Neural progenitor cell (in vitro differentiated cells): ENCODE measurements at regions not wholly inside any gene's neighbourhood (a gene's known extent, or its start where the extent isn't known, plus 50 kb on each side); places are given as distances from the start of the nearest gene placed in this dataset.
"Not testable (repeated sequence)": the region's sequence is repeated elsewhere in the genome, so short reads cannot be mapped to it uniquely, and the experiment has no call there.

ENCODE experiments used
- DNase-seq: peaks from one replicate; pipeline ENCODE4 v3.0.0-alpha.2; 2016; ENCODE audit warnings: low spot score
- H2AFZ ChIP-seq: fragments of 200-600 bp; sonication (generic); replicated peaks from 2 replicates; pipeline ENCODE4 v1.6.1; 2016; ENCODE audit warnings: antibody characterized with exemption
- H3F3A ChIP-seq: fragments of 200-600 bp; sonication (generic); 2 replicates; pipeline ENCODE4 v1.6.1; 2016; ENCODE audit warnings: antibody characterized with exemption, low read depth
- H3K27ac ChIP-seq: fragments of 200-600 bp; sonication (generic); 2 replicates; pipeline ENCODE4 v1.5.1; 2016; ENCODE audit warnings: mild to moderate bottlenecking
- H3K27me3 ChIP-seq: fragments of 200-600 bp; sonication (generic); 2 replicates; pipeline ENCODE4 v1.6.1; 2016; ENCODE audit warnings: mild to moderate bottlenecking, moderate library complexity
- H3K36me3 ChIP-seq: fragments of 200-600 bp; sonication (generic); 2 replicates; pipeline ENCODE4 v1.5.1; 2016
- H3K4me1 ChIP-seq: fragments of 200-600 bp; sonication (generic); 2 replicates; pipeline ENCODE4 v1.6.1; 2016; ENCODE audit warnings: mixed run types
- H3K4me2 ChIP-seq: fragments of 200-600 bp; sonication (generic); 2 replicates; pipeline ENCODE4 v1.6.1; 2016
- H3K4me3 ChIP-seq: fragments of 200-600 bp; sonication (generic); 2 replicates; pipeline ENCODE4 v1.5.1; 2016
- H3K79me2 ChIP-seq: fragments of 200-600 bp; sonication (generic); 2 replicates; pipeline ENCODE4 v1.6.1; 2016; ENCODE audit warnings: low read depth
- H3K9ac ChIP-seq: fragments of 200-600 bp; sonication (generic); 2 replicates; pipeline ENCODE4 v1.6.1; 2016
- H3K9me3 ChIP-seq: fragments of 200-600 bp; sonication (generic); 2 replicates; pipeline ENCODE4 v1.5.1; 2016; ENCODE audit warnings: low read depth
- H4K20me1 ChIP-seq: fragments of 200-600 bp; sonication (generic); 2 replicates; pipeline ENCODE4 v1.6.1; 2016; ENCODE audit warnings: low read depth
- H3K27ac Mint-ChIP-seq: 3 replicates; pipeline ENCODE4 v1.8.0; 2021; ENCODE audit warnings: mixed read lengths
- H3K27me3 Mint-ChIP-seq: 2 replicates; pipeline ENCODE4 v1.8.0; 2022; ENCODE audit warnings: low read depth, mild to moderate bottlenecking, inconsistent platforms, moderate library complexity, mixed read lengths; ENCODE audit not compliant: insufficient read depth
- H3K36me3 Mint-ChIP-seq: 3 replicates; pipeline ENCODE4 v1.8.0; 2021; ENCODE audit warnings: mixed read lengths
- H3K4me1 Mint-ChIP-seq: 3 replicates; pipeline ENCODE4 v1.8.0; 2021; ENCODE audit warnings: mixed read lengths
- H3K4me3 Mint-ChIP-seq: 3 replicates; pipeline ENCODE4 v1.8.0; 2021; ENCODE audit warnings: mild to moderate bottlenecking, moderate library complexity, mixed read lengths
- H3K9me3 Mint-ChIP-seq: 3 replicates; pipeline ENCODE4 v1.8.0; 2020; ENCODE audit warnings: mixed read lengths
- EZH2 ChIP-seq: fragments of 200-600 bp; sonication (generic); IDR thresholded peaks from 2 replicates; pipeline ENCODE4 v1.6.1; 2017; ENCODE audit warnings: antibody characterized with exemption, mild to moderate bottlenecking, moderate library complexity
- EZH2phosphoT487 ChIP-seq: fragments of 200-600 bp; sonication (generic); IDR thresholded peaks from 2 replicates; pipeline ENCODE4 v1.6.1; 2017; ENCODE audit warnings: antibody characterized with exemption
- TF ChIP-seq, protein P1 (sequence below): fragments of 200-600 bp; sonication (generic); IDR thresholded peaks from 2 replicates; pipeline ENCODE4 v1.5.1; 2017; ENCODE audit warnings: antibody characterized with exemption, mild to moderate bottlenecking

DNA sequence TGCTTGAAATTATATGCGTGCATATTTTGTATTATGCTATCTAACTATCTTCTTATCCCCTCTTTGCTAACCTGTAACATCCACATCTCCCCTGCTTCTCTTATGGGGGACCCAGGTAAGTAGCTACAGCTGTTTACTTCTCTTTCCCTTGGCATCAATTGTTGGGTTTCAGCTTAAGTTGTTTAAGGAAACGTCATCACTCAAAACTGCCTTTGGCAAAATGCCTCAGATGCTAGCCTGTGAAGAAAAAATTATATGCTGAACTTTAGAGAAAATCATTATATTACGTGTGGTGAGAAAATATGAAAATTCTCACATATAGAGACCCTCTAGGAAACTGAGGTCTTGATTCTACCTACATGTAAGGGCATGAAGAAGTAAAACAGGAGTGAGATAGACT lies 447.0 kb upstream of the NECTIN3 start:
- H3K4me1 ChIP-seq, result no peaks in the 10 kb centered on the region
- peak overlapping the region; percentile 68 for H2AFZ ChIP-seq
- H3K9me3 Mint-ChIP-seq, result no peaks in the 10 kb centered on the region
- H3K9me3 ChIP-seq, result no peaks in the 10 kb centered on the region
- no peaks in the 10 kb centered on the region for H3F3A ChIP-seq
- no peak overlapping the region for H3K4me2 ChIP-seq
- no peaks in the 10 kb centered on the region for H4K20me1 ChIP-seq
- H3K27ac Mint-ChIP-seq, result no peak overlapping the region
- H3K27ac ChIP-seq, result no peak overlapping the region
- H3K4me1 Mint-ChIP-seq, result no peaks in the 10 kb centered on the region
- DNase-seq, result no peak
- H3K4me3 Mint-ChIP-seq, result no peak overlapping the region
- TF ChIP-seq EZH2 (no peak), EZH2phosphoT487 (no peak)
- TF ChIP-seq, protein P1, sequence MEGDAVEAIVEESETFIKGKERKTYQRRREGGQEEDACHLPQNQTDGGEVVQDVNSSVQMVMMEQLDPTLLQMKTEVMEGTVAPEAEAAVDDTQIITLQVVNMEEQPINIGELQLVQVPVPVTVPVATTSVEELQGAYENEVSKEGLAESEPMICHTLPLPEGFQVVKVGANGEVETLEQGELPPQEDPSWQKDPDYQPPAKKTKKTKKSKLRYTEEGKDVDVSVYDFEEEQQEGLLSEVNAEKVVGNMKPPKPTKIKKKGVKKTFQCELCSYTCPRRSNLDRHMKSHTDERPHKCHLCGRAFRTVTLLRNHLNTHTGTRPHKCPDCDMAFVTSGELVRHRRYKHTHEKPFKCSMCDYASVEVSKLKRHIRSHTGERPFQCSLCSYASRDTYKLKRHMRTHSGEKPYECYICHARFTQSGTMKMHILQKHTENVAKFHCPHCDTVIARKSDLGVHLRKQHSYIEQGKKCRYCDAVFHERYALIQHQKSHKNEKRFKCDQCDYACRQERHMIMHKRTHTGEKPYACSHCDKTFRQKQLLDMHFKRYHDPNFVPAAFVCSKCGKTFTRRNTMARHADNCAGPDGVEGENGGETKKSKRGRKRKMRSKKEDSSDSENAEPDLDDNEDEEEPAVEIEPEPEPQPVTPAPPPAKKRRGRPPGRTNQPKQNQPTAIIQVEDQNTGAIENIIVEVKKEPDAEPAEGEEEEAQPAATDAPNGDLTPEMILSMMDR, result no peak
- H3K36me3 Mint-ChIP-seq, result no peaks in the 10 kb centered on the region
- no peak overlapping the region for H3K9ac ChIP-seq
- H3K27me3 Mint-ChIP-seq, result no peaks in the 10 kb centered on the region
- no peaks in the 10 kb centered on the region for H3K36me3 ChIP-seq
- H3K4me3 ChIP-seq, result no peak overlapping the region
- no peaks in the 10 kb centered on the region for H3K27me3 ChIP-seq
- no peaks in the 10 kb centered on the region for H3K79me2 ChIP-seq

DNA sequence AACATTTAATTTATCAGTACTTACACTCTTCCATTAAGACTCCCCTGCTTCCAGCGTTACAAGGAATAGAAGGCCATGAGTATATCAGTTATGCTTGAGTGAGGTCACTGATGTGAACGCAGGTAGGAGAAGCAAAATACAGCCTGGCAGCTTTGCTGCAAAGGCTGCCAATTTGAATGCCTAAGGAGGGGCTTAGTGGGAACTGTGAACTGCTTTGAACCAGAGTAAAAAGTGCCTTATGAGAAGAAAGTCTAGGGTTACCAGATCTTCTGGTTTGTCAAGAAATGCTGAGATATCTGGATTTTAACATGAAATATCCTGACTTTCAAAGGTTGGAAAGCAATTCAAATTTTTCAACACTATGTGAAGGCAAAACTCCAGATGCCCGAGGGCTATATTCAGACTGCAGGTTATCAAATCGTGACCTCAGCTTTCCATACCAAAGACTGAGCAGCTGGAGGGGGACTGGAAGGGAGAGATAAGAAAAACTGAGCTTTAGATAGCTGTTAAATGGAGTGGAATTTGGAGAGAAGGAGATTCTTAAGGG lies 446.3 kb upstream of the NECTIN3 start:
- H2AFZ ChIP-seq, result peak overlapping the region; percentile 68
- H3K27ac ChIP-seq, result no peak overlapping the region
- no peak overlapping the region for H3K4me2 ChIP-seq
- Mint-ChIP-seq H3K4me3 (no peak overlapping the region), H3K27me3 (no peaks in the 10 kb centered on the region), H3K36me3 (no peaks in the 10 kb centered on the region), H3K27ac (no peak overlapping the region), H3K9me3 (no peaks in the 10 kb centered on the region), H3K4me1 (no peaks in the 10 kb centered on the region)
- no peaks in the 10 kb centered on the region for H4K20me1 ChIP-seq
- TF ChIP-seq, protein P1, result no peak
- TF ChIP-seq EZH2phosphoT487 (no peak), EZH2 (no peak)
- no peaks in the 10 kb centered on the region for H3K27me3 ChIP-seq
- no peaks in the 10 kb centered on the region for H3F3A ChIP-seq
- H3K9ac ChIP-seq, result no peak overlapping the region
- H3K36me3 ChIP-seq, result no peaks in the 10 kb centered on the region
- no peak overlapping the region for H3K4me3 ChIP-seq
- H3K79me2 ChIP-seq, result no peaks in the 10 kb centered on the region
- peak; percentile 3 for DNase-seq
- H3K9me3 ChIP-seq, result no peaks in the 10 kb centered on the region
- H3K4me1 ChIP-seq, result no peaks in the 10 kb centered on the region

DNA sequence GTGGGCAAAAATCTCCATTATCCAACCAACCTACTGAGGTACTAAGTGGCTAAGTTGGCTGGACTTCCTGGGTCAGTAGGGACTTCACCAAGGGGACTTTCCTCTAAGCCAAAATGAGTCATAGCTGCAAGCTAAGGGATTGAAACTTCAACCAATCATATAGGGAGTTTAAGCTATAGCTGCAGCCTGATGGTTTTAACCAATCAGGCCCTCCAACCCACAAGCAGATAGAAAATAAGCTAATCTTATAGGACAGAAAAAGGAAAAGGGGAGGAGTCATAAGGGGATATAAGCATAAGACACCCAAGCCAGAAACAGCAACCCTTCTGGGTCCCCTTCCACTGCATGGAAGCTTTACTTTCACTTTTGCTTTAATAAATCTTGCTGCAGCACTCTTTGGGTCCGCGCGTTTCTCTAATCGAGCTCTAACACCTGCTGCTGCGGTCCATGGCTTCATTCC lies 444.9 kb upstream of the NECTIN3 start:
- not testable (repeated sequence) for H3K36me3 ChIP-seq, DNase-seq, H3K9me3 ChIP-seq, H3F3A ChIP-seq, H3K4me3 Mint-ChIP-seq, H4K20me1 ChIP-seq, H3K4me1 Mint-ChIP-seq, H3K27ac Mint-ChIP-seq, H3K9ac ChIP-seq, H2AFZ ChIP-seq, H3K4me1 ChIP-seq, H3K79me2 ChIP-seq, H3K4me2 ChIP-seq, H3K27me3 ChIP-seq, H3K4me3 ChIP-seq, H3K9me3 Mint-ChIP-seq, H3K27me3 Mint-ChIP-seq, H3K36me3 Mint-ChIP-seq, H3K27ac ChIP-seq

DNA sequence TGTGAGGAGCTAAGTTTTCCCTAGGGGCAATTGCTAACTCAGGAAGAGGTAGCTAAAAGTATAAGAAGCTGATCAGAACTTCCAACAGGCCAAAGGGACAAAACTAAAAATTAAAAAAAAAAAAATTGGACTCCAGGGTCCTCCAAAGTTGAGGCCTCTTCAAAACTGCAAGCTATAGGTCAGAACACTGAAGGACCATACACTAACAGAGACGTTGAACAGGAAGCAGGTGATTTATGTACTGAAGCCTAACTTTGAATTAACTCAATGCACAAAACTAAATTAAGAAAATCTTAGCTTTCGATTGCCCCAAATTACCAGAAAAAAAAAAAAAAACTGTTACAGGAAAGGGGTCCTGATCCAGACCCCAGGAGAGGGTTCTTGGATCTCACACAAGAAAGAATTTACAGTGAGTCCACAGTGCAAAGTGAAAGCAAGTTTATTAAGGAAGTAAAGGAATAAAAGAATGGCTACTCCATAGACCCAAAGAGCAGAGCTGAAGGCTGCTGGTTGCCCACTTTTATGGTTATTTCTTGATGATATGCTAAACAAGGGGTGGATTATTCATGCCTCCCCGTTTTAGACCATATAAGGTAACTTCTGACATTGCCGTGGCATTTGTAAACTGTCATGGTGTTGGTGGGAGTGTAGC lies 442.8 kb upstream of the NECTIN3 start:
- no peaks in the 10 kb centered on the region for H4K20me1 ChIP-seq
- no peaks in the 10 kb centered on the region for H3F3A ChIP-seq
- H3K4me1 ChIP-seq, result no peaks in the 10 kb centered on the region
- H3K36me3 ChIP-seq, result no peaks in the 10 kb centered on the region
- H3K9me3 ChIP-seq, result no peaks in the 10 kb centered on the region
- peaks cover 2% of the 10 kb centered on the region for H3K9me3 Mint-ChIP-seq
- no peak for TF ChIP-seq EZH2
- TF ChIP-seq EZH2phosphoT487, result no peak
- TF ChIP-seq, protein P1, result no peak
- H3K27me3 ChIP-seq, result no peaks in the 10 kb centered on the region
- no peak for DNase-seq
- no peak overlapping the region for H2AFZ ChIP-seq
- H3K27ac Mint-ChIP-seq, result no peak overlapping the region
- H3K4me3 Mint-ChIP-seq, result no peak overlapping the region
- no peak overlapping the region for H3K9ac ChIP-seq
- no peak overlapping the region for H3K4me3 ChIP-seq
- no peaks in the 10 kb centered on the region for H3K27me3 Mint-ChIP-seq
- H3K27ac ChIP-seq, result no peak overlapping the region
- no peaks in the 10 kb centered on the region for H3K36me3 Mint-ChIP-seq
- H3K79me2 ChIP-seq, result no peaks in the 10 kb centered on the region
- no peak overlapping the region for H3K4me2 ChIP-seq
- no peaks in the 10 kb centered on the region for H3K4me1 Mint-ChIP-seq
